ENCODE measurements at regions not wholly inside any gene's neighbourhood (a gene's known extent, or its start where the extent isn't known, plus 50 kb on each side); places are given as distances from the start of the nearest gene placed in this dataset.

DNA sequence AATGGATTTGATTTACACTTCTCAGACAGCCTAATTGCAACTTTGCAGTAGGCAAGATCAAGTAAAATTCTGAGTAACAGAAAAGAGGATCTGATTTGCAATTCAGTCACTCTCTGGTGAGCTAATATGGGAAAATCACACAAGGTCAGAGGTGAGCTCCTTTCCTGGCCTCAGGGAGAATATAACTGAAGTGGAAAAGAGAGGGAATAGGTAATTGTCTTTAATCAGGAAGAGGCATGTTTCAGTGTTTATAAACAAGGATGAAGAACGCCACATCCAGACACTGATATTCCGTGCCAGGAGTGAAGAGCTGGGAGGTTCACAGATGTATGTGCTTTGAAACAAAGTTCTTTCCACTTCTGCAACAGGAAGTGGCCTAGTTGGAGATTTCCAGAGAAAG lies 127.1 kb downstream of the ETAA1 start:
- TF ChIP-seq, protein P1, sequence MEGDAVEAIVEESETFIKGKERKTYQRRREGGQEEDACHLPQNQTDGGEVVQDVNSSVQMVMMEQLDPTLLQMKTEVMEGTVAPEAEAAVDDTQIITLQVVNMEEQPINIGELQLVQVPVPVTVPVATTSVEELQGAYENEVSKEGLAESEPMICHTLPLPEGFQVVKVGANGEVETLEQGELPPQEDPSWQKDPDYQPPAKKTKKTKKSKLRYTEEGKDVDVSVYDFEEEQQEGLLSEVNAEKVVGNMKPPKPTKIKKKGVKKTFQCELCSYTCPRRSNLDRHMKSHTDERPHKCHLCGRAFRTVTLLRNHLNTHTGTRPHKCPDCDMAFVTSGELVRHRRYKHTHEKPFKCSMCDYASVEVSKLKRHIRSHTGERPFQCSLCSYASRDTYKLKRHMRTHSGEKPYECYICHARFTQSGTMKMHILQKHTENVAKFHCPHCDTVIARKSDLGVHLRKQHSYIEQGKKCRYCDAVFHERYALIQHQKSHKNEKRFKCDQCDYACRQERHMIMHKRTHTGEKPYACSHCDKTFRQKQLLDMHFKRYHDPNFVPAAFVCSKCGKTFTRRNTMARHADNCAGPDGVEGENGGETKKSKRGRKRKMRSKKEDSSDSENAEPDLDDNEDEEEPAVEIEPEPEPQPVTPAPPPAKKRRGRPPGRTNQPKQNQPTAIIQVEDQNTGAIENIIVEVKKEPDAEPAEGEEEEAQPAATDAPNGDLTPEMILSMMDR (CRISPR knock-in tag; IDR thresholded peaks at IDR 0.05): no peak
- no peak for TF ChIP-seq ZNF501 (CRISPR knock-in tag; IDR thresholded peaks at IDR 0.05)
- no peak for TF ChIP-seq SMAD3 (CRISPR knock-in tag; IDR thresholded peaks at IDR 0.05)
